Activated B cell treated with CpG ODN at 0.5 μM for 24 hours (primary cell): ENCODE measurements at regions not wholly inside any gene's neighbourhood (a gene's known extent, or its start where the extent isn't known, plus 50 kb on each side); places are given as distances from the start of the nearest gene placed in this dataset.
A peak's percentile ranks its signal among the peaks of the same experiment; 100 is the strongest.
"Not testable (repeated sequence)": the region's sequence is repeated elsewhere in the genome, so short reads cannot be mapped to it uniquely, and the experiment has no call there.

ENCODE experiments used
- ATAC-seq: fragments of 200-7000 bp; cut with Tn5 transposase; one replicate; pipeline ENCODE4 v1.10.0; 2021; ENCODE audit warnings: low read depth, mild to moderate bottlenecking, moderate library complexity
- CTCF ChIA-PET: fragments of 350-600 bp; sonication (Branson Sonifier 250); formaldehyde crosslinking; loops from one replicate; lab custom pipeline; 2021; ENCODE audit warnings: antibody characterized with exemption; lab: Charles Lee
- POLR2A ChIA-PET: fragments of 350-600 bp; sonication (Branson Sonifier 250); formaldehyde crosslinking; loops from one replicate; lab custom pipeline; 2021; ENCODE audit warnings: antibody characterized with exemption; lab: Charles Lee
- DNase-seq: peaks from one replicate; pipeline ENCODE4 v3.0.0; 2022
- H3K27ac Mint-ChIP-seq: one replicate; pipeline ENCODE4 v1.8.0; 2020; ENCODE audit warnings: mixed read lengths
- H3K27me3 Mint-ChIP-seq: one replicate; pipeline ENCODE4 v1.8.0; 2021; ENCODE audit warnings: mixed read lengths
- H3K36me3 Mint-ChIP-seq: one replicate; pipeline ENCODE4 v1.8.0; 2021; ENCODE audit warnings: low read depth, mixed read lengths
- H3K4me1 Mint-ChIP-seq: one replicate; pipeline ENCODE4 v1.8.0; 2021; ENCODE audit warnings: mixed read lengths
- H3K4me3 Mint-ChIP-seq: one replicate; pipeline ENCODE4 v1.8.0; 2020; ENCODE audit warnings: mild to moderate bottlenecking, mixed read lengths
- H3K9me3 Mint-ChIP-seq: one replicate; pipeline ENCODE4 v1.8.0; 2020; ENCODE audit warnings: mixed read lengths
- intact Hi-C: fragments of 100-400 bp; cut with micrococcal nuclease; formaldehyde crosslinking; loops from one replicate; pipeline ENCODE4 v1.15.1; 2024

DNA sequence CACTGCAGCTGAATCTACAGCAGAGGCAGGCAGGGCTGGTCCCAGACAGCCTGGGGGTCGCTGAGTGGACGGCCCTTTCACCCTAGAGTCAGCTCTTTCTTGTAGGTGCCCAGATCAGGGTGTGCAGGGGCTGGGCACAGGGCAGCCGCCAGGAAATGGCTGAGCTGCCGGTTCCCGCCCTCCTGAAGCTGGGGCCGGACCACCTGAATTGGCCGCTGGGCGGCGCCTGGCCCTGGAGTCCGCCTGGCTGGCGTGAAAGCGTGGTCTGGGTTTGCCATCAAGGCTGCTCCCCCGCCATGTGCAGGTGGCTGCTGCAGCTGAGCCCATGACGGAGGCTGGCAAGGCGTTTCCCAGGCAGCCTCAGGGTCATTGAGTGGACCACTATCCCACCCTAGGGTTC, 85.7 kb downstream of the POTEM start:
- CTCF ChIA-PET, intact Hi-C loops, H3K4me3 Mint-ChIP-seq, DNase-seq, H3K4me1 Mint-ChIP-seq, POLR2A ChIA-PET, H3K27ac Mint-ChIP-seq, H3K27me3 Mint-ChIP-seq, ATAC-seq, H3K36me3 Mint-ChIP-seq, H3K9me3 Mint-ChIP-seq: not testable (repeated sequence)

DNA sequence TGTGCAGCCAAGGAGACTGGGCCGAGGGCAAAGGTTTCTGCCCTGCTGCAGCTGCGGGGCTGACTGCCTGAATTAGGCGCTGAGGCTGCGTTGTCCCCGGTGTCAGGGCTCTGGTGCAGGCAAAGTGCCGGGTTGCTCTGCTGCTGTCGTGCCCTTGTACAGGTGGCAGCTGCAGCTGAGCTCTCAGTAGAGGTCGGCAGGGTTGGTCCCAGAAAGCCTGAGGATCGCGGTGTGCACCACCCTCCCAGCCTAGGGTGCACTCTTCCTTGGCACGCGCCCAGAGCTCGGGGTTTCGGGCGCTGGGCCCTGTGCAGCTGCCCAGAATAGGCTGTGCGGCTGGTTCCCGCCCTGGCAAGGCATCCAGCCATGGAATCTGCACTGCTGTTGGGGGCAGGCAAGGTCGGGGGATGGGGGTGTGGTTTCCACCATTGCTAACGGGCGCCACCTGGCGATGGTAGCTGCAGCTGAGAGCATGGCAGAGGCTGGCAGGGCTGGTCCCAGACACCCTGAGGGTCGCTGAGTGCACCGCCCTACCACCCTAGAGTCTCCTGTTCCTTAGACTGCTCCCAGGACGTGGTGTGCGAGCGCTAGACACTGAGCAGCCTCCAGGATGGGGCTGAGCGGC, 86.3 kb downstream of the POTEM start:
- intact Hi-C loops, H3K4me1 Mint-ChIP-seq, H3K36me3 Mint-ChIP-seq, H3K9me3 Mint-ChIP-seq, POLR2A ChIA-PET, H3K27me3 Mint-ChIP-seq, H3K27ac Mint-ChIP-seq, CTCF ChIA-PET, H3K4me3 Mint-ChIP-seq, DNase-seq: not testable (repeated sequence)
- peak; percentile 42 for ATAC-seq

DNA sequence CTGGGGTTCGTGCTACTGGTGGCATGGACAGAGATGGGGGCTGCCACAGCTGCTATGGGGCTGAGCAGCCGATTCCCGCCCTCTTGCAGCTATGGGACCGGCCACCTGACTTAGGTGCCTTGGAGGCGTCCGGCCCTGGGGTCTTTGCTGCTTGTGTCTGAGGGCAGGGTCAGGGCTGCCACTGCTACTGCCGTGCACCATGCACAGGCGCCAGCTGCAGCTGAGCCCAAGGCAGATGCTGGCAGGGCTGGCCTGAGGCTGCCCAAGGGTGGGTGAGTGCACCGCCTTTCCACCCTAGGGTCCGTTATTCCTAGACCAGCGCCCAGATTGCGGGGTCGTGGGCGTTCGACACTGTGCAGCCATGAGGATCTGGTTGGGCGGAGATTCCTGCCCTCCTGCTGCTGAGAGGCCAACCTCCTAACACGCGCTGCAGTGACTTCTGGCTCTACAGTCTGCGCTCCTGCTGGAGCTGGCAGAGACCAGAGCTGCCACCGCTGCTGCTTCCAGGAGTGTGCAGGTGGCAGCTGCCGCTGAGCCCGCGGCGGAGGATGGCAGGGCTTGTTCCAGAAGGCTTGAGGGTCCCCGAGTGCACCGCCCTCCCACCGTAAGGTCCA, 87.0 kb downstream of the POTEM start:
- ATAC-seq, intact Hi-C loops, DNase-seq, H3K27me3 Mint-ChIP-seq, H3K9me3 Mint-ChIP-seq, H3K27ac Mint-ChIP-seq, H3K4me1 Mint-ChIP-seq, CTCF ChIA-PET, H3K36me3 Mint-ChIP-seq, H3K4me3 Mint-ChIP-seq, POLR2A ChIA-PET: not testable (repeated sequence)

DNA sequence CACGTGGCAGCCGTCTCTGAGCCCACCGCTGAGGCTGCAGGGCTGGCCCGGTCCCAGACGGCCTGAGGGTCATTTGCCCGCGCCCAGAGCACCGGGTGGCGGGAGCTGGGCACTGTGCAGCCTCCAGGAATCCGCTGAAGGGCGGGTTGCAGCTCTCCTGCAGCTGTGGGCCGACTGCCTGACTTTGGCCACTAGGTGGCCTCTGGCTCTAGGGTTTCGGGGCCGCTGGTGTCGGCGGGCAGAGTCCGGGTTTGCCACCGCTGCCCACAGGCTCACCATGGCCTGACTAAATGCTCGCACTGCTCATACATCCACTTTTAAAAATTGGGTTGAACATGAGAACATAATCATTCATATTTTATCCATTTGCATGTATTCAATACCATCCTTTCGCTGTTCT, 87.7 kb downstream of the POTEM start:
- CTCF ChIA-PET, H3K27ac Mint-ChIP-seq, H3K27me3 Mint-ChIP-seq, POLR2A ChIA-PET, H3K36me3 Mint-ChIP-seq, DNase-seq, H3K4me1 Mint-ChIP-seq, H3K4me3 Mint-ChIP-seq, intact Hi-C loops, H3K9me3 Mint-ChIP-seq, ATAC-seq: not testable (repeated sequence)

DNA sequence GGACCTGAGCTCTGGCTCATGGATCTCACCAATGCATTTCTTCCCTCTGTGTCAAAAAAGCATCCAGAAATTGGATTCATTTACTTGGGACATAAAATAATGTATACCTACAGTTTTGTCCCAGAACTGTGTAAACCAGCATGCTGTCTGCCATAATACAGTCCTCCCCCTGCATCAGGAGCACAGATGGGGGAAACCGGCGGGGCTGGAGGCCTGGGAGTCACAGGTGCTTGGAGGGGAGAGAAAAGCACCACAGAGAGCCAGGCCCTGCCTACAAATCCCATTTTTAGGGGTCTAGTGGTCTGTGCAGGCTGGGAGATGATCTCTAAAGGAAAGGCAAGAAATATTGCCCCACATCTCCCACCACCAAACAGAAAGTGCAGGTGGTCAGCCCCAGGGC, 91.8 kb downstream of the POTEM start:
- intact Hi-C loops, H3K4me3 Mint-ChIP-seq, H3K4me1 Mint-ChIP-seq, H3K9me3 Mint-ChIP-seq, ATAC-seq, H3K36me3 Mint-ChIP-seq, CTCF ChIA-PET, POLR2A ChIA-PET, DNase-seq, H3K27ac Mint-ChIP-seq, H3K27me3 Mint-ChIP-seq: not testable (repeated sequence)

DNA sequence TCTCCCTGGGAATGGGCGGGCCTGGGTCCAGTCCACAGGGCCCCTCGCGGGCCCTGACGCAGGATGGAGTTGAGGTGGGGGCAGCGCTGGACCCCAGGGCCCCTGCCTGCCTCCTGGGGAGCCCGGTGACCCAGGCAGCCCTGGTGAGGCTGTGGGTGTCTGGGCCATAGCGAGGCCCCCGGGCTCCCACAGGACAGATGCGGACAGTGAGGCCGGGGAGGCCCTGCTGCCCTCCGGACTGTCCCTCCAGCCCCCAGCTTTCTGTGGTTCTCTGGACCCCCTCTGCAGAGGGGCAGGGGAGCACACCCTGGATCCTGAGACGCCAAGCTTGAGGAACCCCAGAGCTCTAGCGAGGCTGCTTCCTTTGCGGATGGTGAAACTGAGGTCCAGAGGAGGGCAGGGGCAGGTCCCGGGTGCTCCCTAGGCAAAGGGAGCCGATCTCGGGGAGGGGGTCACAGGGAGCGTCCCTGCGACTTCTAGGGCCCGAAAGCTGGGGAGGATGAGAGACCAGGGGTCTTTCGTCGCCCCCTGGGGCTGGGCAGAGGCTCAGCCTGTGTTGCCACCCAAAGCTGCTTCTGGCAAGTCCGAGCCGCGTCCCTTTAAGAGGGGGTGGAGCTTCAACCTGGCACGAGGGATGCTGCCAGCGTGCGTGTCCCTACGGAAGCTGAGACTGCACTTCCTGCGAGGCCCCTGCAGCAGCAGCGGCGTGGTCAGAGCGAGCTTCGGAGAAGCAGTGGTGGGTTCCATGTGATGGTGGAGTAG, 94.6 kb downstream of the POTEM start:
- POLR2A ChIA-PET, H3K4me1 Mint-ChIP-seq, DNase-seq, H3K36me3 Mint-ChIP-seq, CTCF ChIA-PET, H3K4me3 Mint-ChIP-seq, H3K9me3 Mint-ChIP-seq, H3K27me3 Mint-ChIP-seq, ATAC-seq, H3K27ac Mint-ChIP-seq, intact Hi-C loops: not testable (repeated sequence)

DNA sequence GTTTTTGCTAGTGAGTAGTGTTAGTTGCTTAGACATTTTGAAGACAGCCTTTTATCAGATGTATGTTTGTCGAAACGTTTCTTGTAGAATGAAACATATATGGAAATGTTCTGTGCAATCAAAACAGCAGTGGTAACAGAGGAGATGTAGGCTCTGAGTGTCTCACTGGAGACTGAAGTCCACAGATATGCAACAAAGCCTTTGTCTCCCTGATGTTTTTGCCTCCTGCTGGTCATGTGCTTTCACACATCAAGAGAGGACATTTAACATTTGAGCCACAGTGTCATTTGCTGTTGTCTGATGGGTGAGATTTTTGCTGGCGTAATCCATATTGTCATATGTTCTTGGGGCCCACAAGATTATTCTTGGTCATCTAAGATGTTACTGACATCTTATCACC, 101.7 kb downstream of the POTEM start:
- H3K4me1 Mint-ChIP-seq, POLR2A ChIA-PET, CTCF ChIA-PET, ATAC-seq, H3K36me3 Mint-ChIP-seq, DNase-seq, intact Hi-C loops, H3K27ac Mint-ChIP-seq, H3K27me3 Mint-ChIP-seq, H3K9me3 Mint-ChIP-seq, H3K4me3 Mint-ChIP-seq: not testable (repeated sequence)

DNA sequence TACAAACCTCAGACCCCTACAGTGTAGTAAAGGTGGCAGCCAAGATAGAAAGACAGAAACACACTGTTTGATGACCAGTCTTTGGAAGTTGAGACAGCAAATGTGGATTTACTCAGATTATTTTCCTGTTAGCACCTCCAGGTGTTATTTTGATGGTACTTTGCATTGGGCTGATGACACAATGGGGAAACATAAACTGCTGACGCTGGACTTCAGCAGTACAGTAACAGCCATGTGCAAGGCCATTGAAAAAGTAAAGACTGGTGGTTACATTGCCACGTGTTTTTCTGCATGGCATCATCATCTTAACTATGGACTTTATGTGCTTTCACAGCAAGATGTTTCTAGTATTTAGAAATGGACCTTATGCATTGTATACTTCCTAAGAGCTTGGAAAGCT, 105.3 kb downstream of the POTEM start:
- CTCF ChIA-PET, ATAC-seq, H3K9me3 Mint-ChIP-seq, DNase-seq, H3K36me3 Mint-ChIP-seq, H3K27ac Mint-ChIP-seq, POLR2A ChIA-PET, H3K4me3 Mint-ChIP-seq, H3K27me3 Mint-ChIP-seq, H3K4me1 Mint-ChIP-seq, intact Hi-C loops: not testable (repeated sequence)

DNA sequence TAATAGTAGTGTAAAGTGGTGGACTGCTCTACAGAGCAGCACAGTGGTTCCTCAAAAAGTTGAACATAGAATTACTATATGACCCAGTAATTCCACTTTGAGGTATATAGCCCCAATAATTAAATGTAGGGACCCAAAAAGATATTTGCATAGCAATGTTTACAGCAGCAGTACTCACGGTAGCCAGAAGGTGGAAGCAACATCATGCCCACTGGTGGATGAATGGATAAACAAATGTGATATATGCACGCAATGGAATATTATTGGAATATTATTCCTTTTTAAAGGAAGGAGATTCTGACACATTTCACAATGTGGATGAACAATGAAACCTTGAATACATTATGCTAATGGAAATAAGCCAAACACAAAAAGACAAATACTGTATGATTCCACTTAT, 121.4 kb downstream of the POTEM start:
- H3K36me3 Mint-ChIP-seq, intact Hi-C loops, CTCF ChIA-PET, H3K4me3 Mint-ChIP-seq, H3K4me1 Mint-ChIP-seq, ATAC-seq, H3K27me3 Mint-ChIP-seq, DNase-seq, H3K9me3 Mint-ChIP-seq, POLR2A ChIA-PET, H3K27ac Mint-ChIP-seq: not testable (repeated sequence)

DNA sequence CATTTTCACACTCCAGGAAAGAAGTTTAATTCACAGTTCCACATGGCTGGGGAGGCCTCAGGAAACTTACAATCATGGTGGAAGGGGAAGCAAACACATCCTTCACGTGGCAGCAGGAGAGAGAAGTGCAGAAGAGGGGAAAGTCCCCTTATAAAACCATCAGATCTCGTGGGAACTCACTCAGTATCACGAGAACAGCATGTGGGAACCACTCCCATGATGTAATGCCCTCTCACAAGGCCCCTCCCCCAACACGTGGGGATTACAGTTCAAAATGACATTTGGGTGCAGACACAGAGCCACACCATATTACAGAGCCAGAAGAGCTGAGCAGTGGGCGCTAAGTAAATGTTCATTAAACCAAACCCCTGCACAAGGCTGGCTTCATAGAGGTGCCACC, 126.0 kb downstream of the POTEM start:
- H3K4me3 Mint-ChIP-seq, H3K27me3 Mint-ChIP-seq, DNase-seq, H3K9me3 Mint-ChIP-seq, H3K4me1 Mint-ChIP-seq, H3K27ac Mint-ChIP-seq, ATAC-seq, intact Hi-C loops, H3K36me3 Mint-ChIP-seq, CTCF ChIA-PET, POLR2A ChIA-PET: not testable (repeated sequence)

DNA sequence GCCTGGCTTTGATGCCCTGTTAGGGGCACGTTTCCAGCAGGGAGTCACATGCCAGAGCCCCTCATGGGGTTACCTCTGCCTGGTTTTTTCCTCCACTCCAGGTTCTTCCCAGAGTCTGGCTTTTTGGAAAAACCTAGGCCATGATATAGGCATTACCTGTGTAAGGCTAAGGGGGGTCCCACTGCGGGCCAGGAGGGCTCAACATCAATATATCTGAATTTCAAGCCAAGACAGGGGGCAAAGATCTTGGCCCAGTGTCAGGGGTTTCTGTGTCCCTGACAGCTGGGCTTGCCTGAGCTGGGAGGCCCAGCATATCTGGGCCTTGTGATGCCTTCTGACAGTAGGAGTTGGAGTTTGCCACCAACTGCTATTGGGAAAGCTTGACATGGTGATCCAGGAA, 127.5 kb downstream of the POTEM start:
- not testable (repeated sequence) for ATAC-seq

DNA sequence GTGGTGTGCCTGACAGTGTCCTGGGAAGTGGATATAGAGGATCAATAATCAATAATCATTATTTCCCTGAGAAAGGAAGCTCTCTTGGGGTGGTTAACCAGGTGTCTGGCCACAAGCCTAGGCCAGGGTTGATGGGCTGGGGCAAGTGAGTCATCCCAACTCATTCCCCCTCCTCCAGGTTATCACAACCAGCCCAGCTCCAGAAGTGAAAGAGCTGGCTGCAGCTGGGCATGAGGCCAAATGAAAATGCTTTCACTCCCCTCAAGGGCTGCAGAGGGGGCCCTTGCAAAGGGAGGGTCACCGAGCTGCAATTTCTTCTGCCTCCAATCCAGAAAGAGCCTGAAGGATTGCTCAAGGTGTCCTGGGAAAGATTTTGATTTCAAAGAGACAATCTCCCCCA, 127.9 kb downstream of the POTEM start:
- ATAC-seq, H3K4me1 Mint-ChIP-seq, POLR2A ChIA-PET: not testable (repeated sequence)

More for the DNA sequence above, 127.5 kb downstream of the POTEM start:
- CTCF ChIA-PET, H3K4me3 Mint-ChIP-seq, H3K36me3 Mint-ChIP-seq, H3K4me1 Mint-ChIP-seq, H3K27me3 Mint-ChIP-seq, POLR2A ChIA-PET, H3K27ac Mint-ChIP-seq, DNase-seq, intact Hi-C loops, H3K9me3 Mint-ChIP-seq: not testable (repeated sequence)

More for the DNA sequence above, 127.9 kb downstream of the POTEM start:
- intact Hi-C loops, CTCF ChIA-PET, H3K4me3 Mint-ChIP-seq, H3K9me3 Mint-ChIP-seq, H3K36me3 Mint-ChIP-seq, H3K27ac Mint-ChIP-seq, H3K27me3 Mint-ChIP-seq, DNase-seq: not testable (repeated sequence)
